CD4-positive, alpha-beta T cell (primary cell): ENCODE measurements at regions not wholly inside any gene's neighbourhood (a gene's known extent, or its start where the extent isn't known, plus 50 kb on each side); places are given as distances from the start of the nearest gene placed in this dataset.

ENCODE experiments used
- ATAC-seq: fragments of 200-7000 bp; cut with Tn5 transposase; one replicate; pipeline ENCODE4 v1.10.0; 2022; ENCODE audit warnings: mild to moderate bottlenecking; ENCODE audit not compliant: poor library complexity
- CTCF ChIA-PET: fragments of 350-600 bp; sonication (Branson Sonifier 250); formaldehyde crosslinking; loops from one replicate; lab custom pipeline; 2021; ENCODE audit warnings: antibody characterized with exemption, inconsistent platforms; lab: Charles Lee
- POLR2A ChIA-PET: fragments of 350-600 bp; sonication (Branson Sonifier 250); formaldehyde crosslinking; loops from one replicate; lab custom pipeline; 2021; ENCODE audit warnings: antibody characterized with exemption, inconsistent platforms; lab: Charles Lee
- DNase-seq, 14 experiments: peaks; one replicate each; pipeline ENCODE4 v3.0.0-alpha.2; 2013 to 2020; ENCODE audit warnings: mixed read lengths in 2 of 14
- H3K27ac ChIP-seq, 2 donors: one replicate each; pipeline versions ENCODE4 v1.5.1 to v1.7.0; 2013; ENCODE audit warnings: low read length in 2 of 2, low read depth in 1 of 2, mild to moderate bottlenecking in 1 of 2
- H3K27me3 ChIP-seq, 2 experiments: 1 replicate in 1 of 2; 2 replicates in 1 of 2; pipeline versions ENCODE4 v1.6.1 to v1.7.0; 2013; ENCODE audit warnings: low read length in 2 of 2, control low read depth in 1 of 2, mild to moderate bottlenecking in 1 of 2, moderate library complexity in 1 of 2; ENCODE audit not compliant: insufficient read depth in 2 of 2, control insufficient read depth in 1 of 2
- H3K36me3 ChIP-seq: one replicate; pipeline ENCODE4 v1.6.1; 2013; ENCODE audit warnings: low read length, control low read depth; ENCODE audit not compliant: insufficient read depth
- H3K4me1 ChIP-seq: one replicate; pipeline ENCODE4 v1.6.1; 2013; ENCODE audit warnings: low read length, control low read depth; ENCODE audit not compliant: insufficient read depth
- H3K4me3 ChIP-seq: one replicate; pipeline ENCODE4 v1.5.1; 2013; ENCODE audit warnings: mild to moderate bottlenecking, low read length, moderate library complexity
- H3K9me3 ChIP-seq, 2 experiments: 1 replicate in 1 of 2; 2 replicates in 1 of 2; pipeline versions ENCODE4 v1.6.1 to v1.7.0; 2013; ENCODE audit warnings: low read length in 2 of 2, mild to moderate bottlenecking in 2 of 2, control low read depth in 1 of 2, moderate library complexity in 1 of 2; ENCODE audit not compliant: control insufficient read depth in 1 of 2, insufficient read depth in 1 of 2
- H3K27ac Mint-ChIP-seq: one replicate; pipeline ENCODE4 v1.8.0; 2020; ENCODE audit warnings: mixed read lengths
- H3K27me3 Mint-ChIP-seq: one replicate; pipeline ENCODE4 v1.8.0; 2021; ENCODE audit warnings: mixed read lengths
- H3K36me3 Mint-ChIP-seq: one replicate; pipeline ENCODE4 v1.8.0; 2021; ENCODE audit warnings: low read depth, mixed read lengths
- H3K4me1 Mint-ChIP-seq: one replicate; pipeline ENCODE4 v1.8.0; 2021; ENCODE audit warnings: low read depth, mixed read lengths
- H3K4me3 Mint-ChIP-seq: one replicate; pipeline ENCODE4 v1.8.0; 2020; ENCODE audit warnings: mild to moderate bottlenecking, mixed read lengths
- H3K9me3 Mint-ChIP-seq: one replicate; pipeline ENCODE4 v1.8.0; 2020; ENCODE audit warnings: mixed read lengths
- intact Hi-C, 2 experiments: fragments of 100-400 bp; cut with DNase I in 1 of 2; cut with micrococcal nuclease in 1 of 2; formaldehyde crosslinking; loops; one replicate each; pipeline versions ENCODE4 v1.15.1 to v1.9.0; 2023 to 2025; cut with DNase I, micrococcal nuclease
- TF ChIP-seq, protein P1 (sequence below): fragments of 200-600 bp; IDR thresholded peaks from one replicate; pipeline ENCODE4 v1.8.0; 2022; ENCODE audit warnings: antibody characterized with exemption, mild to moderate bottlenecking

DNA sequence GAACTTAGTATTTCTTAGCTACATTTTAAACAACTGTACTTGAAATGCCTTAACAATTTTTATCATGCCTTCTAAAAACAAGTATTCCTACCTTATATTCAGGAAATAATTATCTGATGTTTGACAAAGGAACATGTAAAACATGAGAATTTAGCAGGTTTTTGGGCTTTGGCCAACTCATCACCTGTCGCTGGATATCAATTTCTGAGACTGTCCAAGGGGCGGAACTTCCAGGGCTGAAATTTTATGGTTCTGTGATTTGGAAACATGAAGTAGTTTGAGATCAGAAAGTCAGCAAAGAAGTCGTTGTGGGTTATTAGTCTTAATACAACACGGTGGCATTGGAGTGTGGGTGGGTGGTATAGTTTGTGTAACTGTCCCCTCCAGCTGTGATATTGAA lies 282.2 kb upstream of the LRRN1 start:
- Mint-ChIP-seq H3K9me3 (no peaks in the 10 kb centered on the region), H3K27ac (no peak overlapping the region), H3K4me1 (no peaks in the 10 kb centered on the region), H3K27me3 (no peaks in the 10 kb centered on the region), H3K36me3 (no peaks in the 10 kb centered on the region), H3K4me3 (no peak overlapping the region)
- H3K27ac ChIP-seq = no peak overlapping the region
- H3K4me3 ChIP-seq = no peak overlapping the region
- ATAC-seq (no peak), DNase-seq (no peak)
- no peaks in the 10 kb centered on the region for H3K4me1 ChIP-seq
- TF ChIP-seq, protein P1, sequence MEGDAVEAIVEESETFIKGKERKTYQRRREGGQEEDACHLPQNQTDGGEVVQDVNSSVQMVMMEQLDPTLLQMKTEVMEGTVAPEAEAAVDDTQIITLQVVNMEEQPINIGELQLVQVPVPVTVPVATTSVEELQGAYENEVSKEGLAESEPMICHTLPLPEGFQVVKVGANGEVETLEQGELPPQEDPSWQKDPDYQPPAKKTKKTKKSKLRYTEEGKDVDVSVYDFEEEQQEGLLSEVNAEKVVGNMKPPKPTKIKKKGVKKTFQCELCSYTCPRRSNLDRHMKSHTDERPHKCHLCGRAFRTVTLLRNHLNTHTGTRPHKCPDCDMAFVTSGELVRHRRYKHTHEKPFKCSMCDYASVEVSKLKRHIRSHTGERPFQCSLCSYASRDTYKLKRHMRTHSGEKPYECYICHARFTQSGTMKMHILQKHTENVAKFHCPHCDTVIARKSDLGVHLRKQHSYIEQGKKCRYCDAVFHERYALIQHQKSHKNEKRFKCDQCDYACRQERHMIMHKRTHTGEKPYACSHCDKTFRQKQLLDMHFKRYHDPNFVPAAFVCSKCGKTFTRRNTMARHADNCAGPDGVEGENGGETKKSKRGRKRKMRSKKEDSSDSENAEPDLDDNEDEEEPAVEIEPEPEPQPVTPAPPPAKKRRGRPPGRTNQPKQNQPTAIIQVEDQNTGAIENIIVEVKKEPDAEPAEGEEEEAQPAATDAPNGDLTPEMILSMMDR = no peak
- POLR2A ChIA-PET = no interaction called here
- H3K9me3 ChIP-seq = no peaks in the 10 kb centered on the region
- intact Hi-C loops = no loop called here
- no peaks in the 10 kb centered on the region for H3K27me3 ChIP-seq
- CTCF ChIA-PET = no interaction called here
- H3K36me3 ChIP-seq = no peaks in the 10 kb centered on the region

DNA sequence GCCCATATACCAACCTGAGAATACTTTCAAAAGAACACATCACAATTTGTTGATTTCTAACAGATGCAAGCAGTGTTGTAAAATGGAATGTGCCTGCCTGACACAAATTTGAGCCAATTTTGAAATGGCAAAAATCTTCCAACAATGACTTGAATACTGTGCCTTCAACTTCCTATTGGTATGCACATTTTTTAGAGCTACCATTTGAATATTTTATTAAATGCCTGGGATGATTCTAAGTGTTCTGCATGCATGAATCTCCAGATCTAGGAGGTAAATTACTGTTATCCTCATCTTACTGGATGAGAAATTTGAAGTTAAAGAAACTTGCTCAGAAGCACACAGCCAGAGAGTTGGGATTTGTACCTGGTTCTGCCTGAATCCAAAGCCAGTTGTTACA lies 282.8 kb upstream of the LRRN1 start:
- Histone ChIP-seq H3K27me3 (no peaks in the 10 kb centered on the region), H3K27ac (no peak overlapping the region), H3K4me1 (no peaks in the 10 kb centered on the region), H3K4me3 (no peak overlapping the region), H3K36me3 (no peaks in the 10 kb centered on the region), H3K9me3 (no peaks in the 10 kb centered on the region)
- ATAC-seq = no peak
- H3K27me3 Mint-ChIP-seq = no peaks in the 10 kb centered on the region
- DNase-seq = no peak
- TF ChIP-seq, protein P1 = no peak
- H3K4me3 Mint-ChIP-seq = no peak overlapping the region
- intact Hi-C loops = no loop called here
- ChIA-PET CTCF (no interaction called here), POLR2A (no interaction called here)
- no peaks in the 10 kb centered on the region for H3K36me3 Mint-ChIP-seq
- no peaks in the 10 kb centered on the region for H3K9me3 Mint-ChIP-seq
- H3K4me1 Mint-ChIP-seq = no peaks in the 10 kb centered on the region
- H3K27ac Mint-ChIP-seq = no peak overlapping the region

DNA sequence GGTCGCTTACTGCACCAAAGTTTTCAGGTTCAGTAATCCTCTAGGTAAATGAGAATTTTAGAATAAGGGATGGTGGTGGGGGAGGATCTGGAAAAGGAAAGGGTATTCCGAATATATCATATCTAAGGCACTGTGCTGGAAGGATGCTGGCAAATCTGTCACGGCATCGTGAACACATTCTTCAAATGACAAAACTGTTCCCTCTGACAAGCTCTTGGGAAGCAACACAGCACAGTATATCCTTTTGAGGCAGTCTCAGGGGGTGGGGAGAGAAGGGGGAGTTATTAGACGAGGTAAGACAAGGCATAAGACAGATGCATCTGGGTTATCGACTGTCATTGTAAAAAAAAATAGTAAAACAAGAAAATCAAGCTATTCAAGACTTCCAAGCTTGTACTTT lies 289.6 kb upstream of the LRRN1 start:
- Histone ChIP-seq H3K27me3 (no peaks in the 10 kb centered on the region), H3K36me3 (no peaks in the 10 kb centered on the region), H3K4me1 (no peaks in the 10 kb centered on the region), H3K27ac (no peak overlapping the region), H3K9me3 (no peaks in the 10 kb centered on the region), H3K4me3 (no peak overlapping the region)
- Mint-ChIP-seq H3K4me1 (no peaks in the 10 kb centered on the region), H3K36me3 (no peaks in the 10 kb centered on the region), H3K27ac (no peak overlapping the region), H3K9me3 (no peaks in the 10 kb centered on the region), H3K27me3 (no peaks in the 10 kb centered on the region), H3K4me3 (no peak overlapping the region)
- ChIA-PET CTCF (no interaction called here), POLR2A (interaction anchor here (0.7 kb wide), 1 partner anchor 177 kb away, joined by 3 read pairs; no protein-coding TSS in a partner anchor)
- intact Hi-C loops = no loop called here
- no peak for DNase-seq
- no peak for ATAC-seq
- TF ChIP-seq, protein P1 = no peak
